Liver (tissue), 3 donors: ENCODE measurements at regions not wholly inside any gene's neighbourhood (a gene's known extent, or its start where the extent isn't known, plus 50 kb on each side); places are given as distances from the start of the nearest gene placed in this dataset.

Experiments
- FOXA1 ChIP-seq: IDR thresholded peaks from 2 replicates; pipeline ENCODE4 v1.6.1; 2016; ENCODE audit warnings: antibody characterized with exemption
- HNF4A ChIP-seq, 2 donors: conservative IDR thresholded peaks; 2 replicates each; pipeline ENCODE4 v1.6.1; 2016; ENCODE audit warnings: antibody characterized with exemption in 2 of 2, mild to moderate bottlenecking in 2 of 2
- RAD21 ChIP-seq, 2 donors: IDR thresholded peaks; 2 replicates each; pipeline ENCODE4 v1.6.1; 2016; ENCODE audit warnings: antibody characterized with exemption in 2 of 2, mild to moderate bottlenecking in 2 of 2
- SP1 ChIP-seq: IDR thresholded peaks from 2 replicates; pipeline ENCODE4 v1.6.1; 2018; ENCODE audit warnings: antibody characterized with exemption, mild to moderate bottlenecking
- TAF1 ChIP-seq: conservative IDR thresholded peaks from 2 replicates; pipeline ENCODE4 v1.6.1; 2016; ENCODE audit warnings: antibody characterized with exemption, mild to moderate bottlenecking
- YY1 ChIP-seq: IDR thresholded peaks from 2 replicates; pipeline ENCODE4 v1.6.1; 2016; ENCODE audit warnings: antibody characterized with exemption, mild to moderate bottlenecking
- TF ChIP-seq, protein P1 (sequence below): fragments of 150-350 bp; IDR thresholded peaks from 2 replicates; pipeline ENCODE4 v1.5.1; 2017; ENCODE audit warnings: improper control_type of control experiment, low read depth, low read length; ENCODE audit not compliant: missing input control
- TF ChIP-seq, protein P2 (sequence below): IDR thresholded peaks from 2 replicates; pipeline ENCODE4 v1.6.1; 2016; ENCODE audit warnings: antibody characterized with exemption
- TF ChIP-seq, protein P3 (sequence below): IDR thresholded peaks from 2 replicates; pipeline ENCODE4 v1.6.1; 2016; ENCODE audit warnings: antibody characterized with exemption
- TF ChIP-seq, protein P4 (sequence below): IDR thresholded peaks from 2 replicates; pipeline ENCODE4 v1.6.1; 2016; ENCODE audit warnings: antibody characterized with exemption, mild to moderate bottlenecking
- TF ChIP-seq, protein P5 (sequence below): IDR thresholded peaks from 2 replicates; pipeline ENCODE4 v1.6.1; 2016; ENCODE audit warnings: antibody characterized with exemption
- donor health status: healthy.
- donor health status: healthy.

DNA sequence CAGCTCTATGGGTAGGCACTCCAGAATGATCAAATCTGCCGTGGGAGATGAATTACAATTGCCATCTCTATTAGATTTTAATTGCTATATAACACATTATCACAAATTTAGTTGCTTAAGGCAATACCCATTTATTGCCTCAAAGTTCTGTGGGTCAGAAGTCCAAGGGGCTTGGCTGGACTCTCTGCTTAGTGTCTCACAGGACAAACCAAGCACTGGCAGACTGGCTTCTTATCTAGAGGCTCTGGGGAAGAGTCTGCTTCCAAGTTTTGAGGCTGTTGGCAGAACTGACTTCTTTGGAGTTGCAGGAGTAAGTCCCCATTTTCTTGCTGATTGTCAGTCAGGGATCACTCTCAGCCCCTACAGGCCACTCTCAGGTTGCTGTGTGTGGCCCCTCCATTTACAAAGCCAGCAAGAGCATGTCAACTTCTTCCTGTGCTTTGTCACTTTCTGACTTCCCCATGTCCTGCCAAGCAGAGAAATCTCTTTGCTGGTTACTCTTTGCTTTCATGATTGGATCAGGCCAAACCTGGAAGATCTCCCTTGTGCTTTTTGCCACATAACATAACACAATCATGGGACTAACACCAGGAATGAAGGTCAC is 93.5 kb upstream of the PRICKLE2 start:
- TF ChIP-seq, protein P1, sequence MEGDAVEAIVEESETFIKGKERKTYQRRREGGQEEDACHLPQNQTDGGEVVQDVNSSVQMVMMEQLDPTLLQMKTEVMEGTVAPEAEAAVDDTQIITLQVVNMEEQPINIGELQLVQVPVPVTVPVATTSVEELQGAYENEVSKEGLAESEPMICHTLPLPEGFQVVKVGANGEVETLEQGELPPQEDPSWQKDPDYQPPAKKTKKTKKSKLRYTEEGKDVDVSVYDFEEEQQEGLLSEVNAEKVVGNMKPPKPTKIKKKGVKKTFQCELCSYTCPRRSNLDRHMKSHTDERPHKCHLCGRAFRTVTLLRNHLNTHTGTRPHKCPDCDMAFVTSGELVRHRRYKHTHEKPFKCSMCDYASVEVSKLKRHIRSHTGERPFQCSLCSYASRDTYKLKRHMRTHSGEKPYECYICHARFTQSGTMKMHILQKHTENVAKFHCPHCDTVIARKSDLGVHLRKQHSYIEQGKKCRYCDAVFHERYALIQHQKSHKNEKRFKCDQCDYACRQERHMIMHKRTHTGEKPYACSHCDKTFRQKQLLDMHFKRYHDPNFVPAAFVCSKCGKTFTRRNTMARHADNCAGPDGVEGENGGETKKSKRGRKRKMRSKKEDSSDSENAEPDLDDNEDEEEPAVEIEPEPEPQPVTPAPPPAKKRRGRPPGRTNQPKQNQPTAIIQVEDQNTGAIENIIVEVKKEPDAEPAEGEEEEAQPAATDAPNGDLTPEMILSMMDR: no peak
- TF ChIP-seq, protein P2, sequence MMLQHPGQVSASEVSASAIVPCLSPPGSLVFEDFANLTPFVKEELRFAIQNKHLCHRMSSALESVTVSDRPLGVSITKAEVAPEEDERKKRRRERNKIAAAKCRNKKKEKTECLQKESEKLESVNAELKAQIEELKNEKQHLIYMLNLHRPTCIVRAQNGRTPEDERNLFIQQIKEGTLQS: no peak
- no peak for TF ChIP-seq HNF4A (conservative IDR thresholded peaks at IDR 0.05)
- TF ChIP-seq, protein P3, sequence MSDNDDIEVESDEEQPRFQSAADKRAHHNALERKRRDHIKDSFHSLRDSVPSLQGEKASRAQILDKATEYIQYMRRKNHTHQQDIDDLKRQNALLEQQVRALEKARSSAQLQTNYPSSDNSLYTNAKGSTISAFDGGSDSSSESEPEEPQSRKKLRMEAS: no peak
- TF ChIP-seq RAD21 (IDR thresholded peaks at IDR 0.05): no peak
- TF ChIP-seq, protein P4, sequence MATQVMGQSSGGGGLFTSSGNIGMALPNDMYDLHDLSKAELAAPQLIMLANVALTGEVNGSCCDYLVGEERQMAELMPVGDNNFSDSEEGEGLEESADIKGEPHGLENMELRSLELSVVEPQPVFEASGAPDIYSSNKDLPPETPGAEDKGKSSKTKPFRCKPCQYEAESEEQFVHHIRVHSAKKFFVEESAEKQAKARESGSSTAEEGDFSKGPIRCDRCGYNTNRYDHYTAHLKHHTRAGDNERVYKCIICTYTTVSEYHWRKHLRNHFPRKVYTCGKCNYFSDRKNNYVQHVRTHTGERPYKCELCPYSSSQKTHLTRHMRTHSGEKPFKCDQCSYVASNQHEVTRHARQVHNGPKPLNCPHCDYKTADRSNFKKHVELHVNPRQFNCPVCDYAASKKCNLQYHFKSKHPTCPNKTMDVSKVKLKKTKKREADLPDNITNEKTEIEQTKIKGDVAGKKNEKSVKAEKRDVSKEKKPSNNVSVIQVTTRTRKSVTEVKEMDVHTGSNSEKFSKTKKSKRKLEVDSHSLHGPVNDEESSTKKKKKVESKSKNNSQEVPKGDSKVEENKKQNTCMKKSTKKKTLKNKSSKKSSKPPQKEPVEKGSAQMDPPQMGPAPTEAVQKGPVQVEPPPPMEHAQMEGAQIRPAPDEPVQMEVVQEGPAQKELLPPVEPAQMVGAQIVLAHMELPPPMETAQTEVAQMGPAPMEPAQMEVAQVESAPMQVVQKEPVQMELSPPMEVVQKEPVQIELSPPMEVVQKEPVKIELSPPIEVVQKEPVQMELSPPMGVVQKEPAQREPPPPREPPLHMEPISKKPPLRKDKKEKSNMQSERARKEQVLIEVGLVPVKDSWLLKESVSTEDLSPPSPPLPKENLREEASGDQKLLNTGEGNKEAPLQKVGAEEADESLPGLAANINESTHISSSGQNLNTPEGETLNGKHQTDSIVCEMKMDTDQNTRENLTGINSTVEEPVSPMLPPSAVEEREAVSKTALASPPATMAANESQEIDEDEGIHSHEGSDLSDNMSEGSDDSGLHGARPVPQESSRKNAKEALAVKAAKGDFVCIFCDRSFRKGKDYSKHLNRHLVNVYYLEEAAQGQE: no peak
- TF ChIP-seq, protein P5, sequence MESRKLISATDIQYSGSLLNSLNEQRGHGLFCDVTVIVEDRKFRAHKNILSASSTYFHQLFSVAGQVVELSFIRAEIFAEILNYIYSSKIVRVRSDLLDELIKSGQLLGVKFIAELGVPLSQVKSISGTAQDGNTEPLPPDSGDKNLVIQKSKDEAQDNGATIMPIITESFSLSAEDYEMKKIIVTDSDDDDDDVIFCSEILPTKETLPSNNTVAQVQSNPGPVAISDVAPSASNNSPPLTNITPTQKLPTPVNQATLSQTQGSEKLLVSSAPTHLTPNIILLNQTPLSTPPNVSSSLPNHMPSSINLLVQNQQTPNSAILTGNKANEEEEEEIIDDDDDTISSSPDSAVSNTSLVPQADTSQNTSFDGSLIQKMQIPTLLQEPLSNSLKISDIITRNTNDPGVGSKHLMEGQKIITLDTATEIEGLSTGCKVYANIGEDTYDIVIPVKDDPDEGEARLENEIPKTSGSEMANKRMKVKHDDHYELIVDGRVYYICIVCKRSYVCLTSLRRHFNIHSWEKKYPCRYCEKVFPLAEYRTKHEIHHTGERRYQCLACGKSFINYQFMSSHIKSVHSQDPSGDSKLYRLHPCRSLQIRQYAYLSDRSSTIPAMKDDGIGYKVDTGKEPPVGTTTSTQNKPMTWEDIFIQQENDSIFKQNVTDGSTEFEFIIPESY: no peak
- no peak for TF ChIP-seq TAF1
- TF ChIP-seq YY1: no peak
- TF ChIP-seq SP1: no peak
- no peak for TF ChIP-seq FOXA1
